ENCODE measurements at regions not wholly inside any gene's neighbourhood (a gene's known extent, or its start where the extent isn't known, plus 50 kb on each side); places are given as distances from the start of the nearest gene placed in this dataset.
A peak's percentile ranks its signal among the peaks of the same experiment; 100 is the strongest.

DNA sequence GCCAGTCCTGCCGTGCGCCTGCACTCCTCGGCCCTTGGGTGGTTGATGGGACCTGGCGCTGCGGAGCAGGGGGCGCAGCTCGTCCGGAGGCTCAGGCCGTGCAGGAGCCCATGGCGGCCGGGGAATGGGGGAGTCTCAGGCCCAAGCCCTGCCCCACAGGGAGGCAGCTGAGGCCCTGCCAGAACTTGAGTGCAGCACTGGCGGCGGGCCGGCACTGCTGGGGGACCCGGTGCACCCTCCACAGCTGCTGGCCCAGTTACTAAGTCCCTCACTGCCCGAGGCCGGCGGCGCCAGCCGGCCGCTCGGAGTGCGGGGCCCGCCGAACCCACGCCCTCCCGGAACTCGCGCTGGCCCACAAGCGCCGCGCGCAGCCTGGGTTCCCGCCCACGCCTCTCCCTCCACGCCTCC is 190.9 kb upstream of the MME start:
- Histone ChIP-seq H3K27ac (no peak overlapping the region), H3K4me1 (no peaks in the 10 kb centered on the region), H3K36me3 (ENCODE audit: low read depth, missing control alignments) (no peaks in the 10 kb centered on the region), H3K4me3 (peak overlapping the region; percentile 44 to 58), H3K27me3 (no peaks in the 10 kb centered on the region), H3K9me3 (no peaks in the 10 kb centered on the region)
- DNase-seq: peak; percentile 34
- WGBS, 2 donors: 90 to 100% methylated on average over 1 to 35 of the region's 36 CpGs
- intact Hi-C loops (cut with DNase I; ENCODE audit: low total_unique reads): no loop called here
- no peak for TF ChIP-seq POLR2A (IDR thresholded peaks at IDR 0.05)
- no peak for TF ChIP-seq CTCF (IDR thresholded peaks at IDR 0.05)

GRCh38 chr3:154887869-154888268 is 192.2 kb upstream of the MME start:
- whole genome bisulfite sequencing, 2 donors: 79 to 97% methylated on average over 3 of the region's 3 CpGs

GRCh38 chr3:154886437-154886836 is 193.7 kb upstream of the MME start:
- no peaks in the 10 kb centered on the region for H3K27me3 ChIP-seq
- intact Hi-C loops (cut with DNase I; ENCODE audit: low total_unique reads): no loop called here
- H3K36me3 ChIP-seq (ENCODE audit: low read depth, missing control alignments): no peaks in the 10 kb centered on the region
- H3K4me1 ChIP-seq: no peaks in the 10 kb centered on the region
- H3K27ac ChIP-seq: no peak overlapping the region
- no peak for DNase-seq
- 48 to 68% methylated on average over 3 of the region's 3 CpGs for WGBS, 2 donors
- no peaks in the 10 kb centered on the region for H3K9me3 ChIP-seq
- no peak for TF ChIP-seq CTCF (IDR thresholded peaks at IDR 0.05)
- no peak for TF ChIP-seq POLR2A (IDR thresholded peaks at IDR 0.05)
- no peak overlapping the region for H3K4me3 ChIP-seq

More at GRCh38 chr3:154887869-154888268, 192.2 kb upstream of the MME start:
- TF ChIP-seq POLR2A (IDR thresholded peaks at IDR 0.05): no peak
- TF ChIP-seq CTCF (IDR thresholded peaks at IDR 0.05): no peak
- no peak overlapping the region for H3K27ac ChIP-seq
- H3K9me3 ChIP-seq: no peaks in the 10 kb centered on the region
- no peaks in the 10 kb centered on the region for H3K4me1 ChIP-seq
- no peaks in the 10 kb centered on the region for H3K27me3 ChIP-seq
- H3K36me3 ChIP-seq (ENCODE audit: low read depth, missing control alignments): no peaks in the 10 kb centered on the region
- DNase-seq: no peak
- H3K4me3 ChIP-seq: no peak overlapping the region
- intact Hi-C loops (cut with DNase I; ENCODE audit: low total_unique reads): no loop called here

GRCh38 chr3:154885418-154885817 is 194.7 kb upstream of the MME start:
- intact Hi-C loops (cut with DNase I; ENCODE audit: low total_unique reads): no loop called here
- no peak overlapping the region for H3K27ac ChIP-seq
- H3K4me1 ChIP-seq: no peaks in the 10 kb centered on the region
- no peak overlapping the region for H3K4me3 ChIP-seq
- 89 to 93% methylated on average over 3 of the region's 3 CpGs for WGBS, 2 donors
- TF ChIP-seq CTCF (IDR thresholded peaks at IDR 0.05): no peak
- TF ChIP-seq POLR2A (IDR thresholded peaks at IDR 0.05): no peak
- H3K9me3 ChIP-seq: no peaks in the 10 kb centered on the region
- no peaks in the 10 kb centered on the region for H3K36me3 ChIP-seq (ENCODE audit: low read depth, missing control alignments)
- H3K27me3 ChIP-seq: no peaks in the 10 kb centered on the region
- DNase-seq: no peak

DNA sequence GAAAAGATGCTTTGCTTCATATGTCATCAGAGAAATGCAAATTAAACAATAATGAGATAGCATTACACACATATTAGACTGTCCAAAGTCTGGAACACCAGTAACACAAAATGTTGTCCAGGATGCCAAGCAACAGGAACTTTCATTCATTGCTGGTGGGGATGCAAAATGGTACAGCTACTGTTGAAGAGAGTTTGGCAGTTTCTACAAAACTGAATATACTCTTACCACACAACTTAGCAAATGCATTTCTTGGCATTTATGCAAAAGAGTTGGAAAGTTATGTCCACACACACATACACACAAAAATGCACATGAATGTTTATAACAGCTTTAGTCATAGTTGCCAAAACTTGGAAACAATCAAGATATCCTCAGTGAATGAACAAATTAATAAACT is 195.2 kb upstream of the MME start:
- H3K27me3 ChIP-seq: no peaks in the 10 kb centered on the region
- no peaks in the 10 kb centered on the region for H3K4me1 ChIP-seq
- intact Hi-C loops (cut with DNase I; ENCODE audit: low total_unique reads): no loop called here
- H3K36me3 ChIP-seq (ENCODE audit: low read depth, missing control alignments): no peaks in the 10 kb centered on the region
- TF ChIP-seq CTCF (IDR thresholded peaks at IDR 0.05) (no peak), POLR2A (IDR thresholded peaks at IDR 0.05) (no peak)
- no peak overlapping the region for H3K4me3 ChIP-seq
- no peak overlapping the region for H3K27ac ChIP-seq
- H3K9me3 ChIP-seq: no peaks in the 10 kb centered on the region
- no peak for DNase-seq

All from testis (tissue), 2 donors.